ENCODE measurements at regions not wholly inside any gene's neighbourhood (a gene's known extent, or its start where the extent isn't known, plus 50 kb on each side); places are given as distances from the start of the nearest gene placed in this dataset.
A peak's percentile ranks its signal among the peaks of the same experiment; 100 is the strongest.

DNA sequence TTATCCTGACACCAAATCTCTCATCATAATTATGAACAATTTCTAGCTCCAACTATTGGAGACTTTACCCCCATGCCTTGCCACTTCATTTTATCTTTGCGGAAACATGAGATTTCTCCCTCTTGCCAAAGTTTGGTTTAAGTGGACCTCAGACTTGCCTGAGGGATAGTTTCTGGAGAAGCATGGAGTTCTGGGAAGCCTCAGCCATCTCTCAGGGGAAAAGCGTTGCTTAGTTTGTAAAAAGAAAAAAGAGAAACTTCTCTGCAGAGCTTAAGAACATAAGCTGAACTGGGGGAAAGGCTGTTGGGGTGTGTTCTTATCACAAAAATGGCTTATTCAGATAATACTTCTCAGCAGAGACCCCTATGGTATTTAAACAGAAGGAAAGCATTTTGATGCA, 347.4 kb upstream of the ADAMTS9 start:
- Mint-ChIP-seq H3K27me3 (ENCODE audit: low read depth) (no peaks in the 10 kb centered on the region), H3K4me3 (no peak overlapping the region), H3K36me3 (no peaks in the 10 kb centered on the region), H3K9me3 (no peaks in the 10 kb centered on the region), H3K4me1 (peaks cover 32% of the 10 kb centered on the region), H3K27ac (peak overlapping the region; percentile 60)
- DNase-seq (ENCODE audit: low spot score in 2 of 2, unreplicated experiment in 2 of 2) = no peak
- TF ChIP-seq, protein P1, sequence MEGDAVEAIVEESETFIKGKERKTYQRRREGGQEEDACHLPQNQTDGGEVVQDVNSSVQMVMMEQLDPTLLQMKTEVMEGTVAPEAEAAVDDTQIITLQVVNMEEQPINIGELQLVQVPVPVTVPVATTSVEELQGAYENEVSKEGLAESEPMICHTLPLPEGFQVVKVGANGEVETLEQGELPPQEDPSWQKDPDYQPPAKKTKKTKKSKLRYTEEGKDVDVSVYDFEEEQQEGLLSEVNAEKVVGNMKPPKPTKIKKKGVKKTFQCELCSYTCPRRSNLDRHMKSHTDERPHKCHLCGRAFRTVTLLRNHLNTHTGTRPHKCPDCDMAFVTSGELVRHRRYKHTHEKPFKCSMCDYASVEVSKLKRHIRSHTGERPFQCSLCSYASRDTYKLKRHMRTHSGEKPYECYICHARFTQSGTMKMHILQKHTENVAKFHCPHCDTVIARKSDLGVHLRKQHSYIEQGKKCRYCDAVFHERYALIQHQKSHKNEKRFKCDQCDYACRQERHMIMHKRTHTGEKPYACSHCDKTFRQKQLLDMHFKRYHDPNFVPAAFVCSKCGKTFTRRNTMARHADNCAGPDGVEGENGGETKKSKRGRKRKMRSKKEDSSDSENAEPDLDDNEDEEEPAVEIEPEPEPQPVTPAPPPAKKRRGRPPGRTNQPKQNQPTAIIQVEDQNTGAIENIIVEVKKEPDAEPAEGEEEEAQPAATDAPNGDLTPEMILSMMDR (IDR thresholded peaks at IDR 0.05; ENCODE audit: unreplicated experiment) = no peak

GRCh38 chr3:65033576-65033975, 345.8 kb upstream of the ADAMTS9 start:
- Mint-ChIP-seq H3K4me3 (no peak overlapping the region), H3K27ac (no peak overlapping the region), H3K4me1 (peaks cover 25% of the 10 kb centered on the region)

GRCh38 chr3:65030847-65031463, 343.2 kb upstream of the ADAMTS9 start:
- Mint-ChIP-seq H3K4me3 (no peak overlapping the region), H3K9me3 (peaks cover 4% of the 10 kb centered on the region), H3K4me1 (peaks cover 21% of the 10 kb centered on the region), H3K36me3 (no peaks in the 10 kb centered on the region), H3K27ac (no peak overlapping the region), H3K27me3 (ENCODE audit: low read depth) (no peaks in the 10 kb centered on the region)
- no peak for DNase-seq (ENCODE audit: low spot score in 2 of 2, unreplicated experiment in 2 of 2)
- TF ChIP-seq, protein P1 (IDR thresholded peaks at IDR 0.05; ENCODE audit: unreplicated experiment) = no peak

More at GRCh38 chr3:65033576-65033975, 345.8 kb upstream of the ADAMTS9 start:
- TF ChIP-seq, protein P1 (IDR thresholded peaks at IDR 0.05; ENCODE audit: unreplicated experiment) = no peak
- H3K9me3 Mint-ChIP-seq = peaks cover 4% of the 10 kb centered on the region
- no peak for DNase-seq (ENCODE audit: low spot score in 2 of 2, unreplicated experiment in 2 of 2)
- H3K27me3 Mint-ChIP-seq (ENCODE audit: low read depth) = no peaks in the 10 kb centered on the region
- no peaks in the 10 kb centered on the region for H3K36me3 Mint-ChIP-seq

DNA sequence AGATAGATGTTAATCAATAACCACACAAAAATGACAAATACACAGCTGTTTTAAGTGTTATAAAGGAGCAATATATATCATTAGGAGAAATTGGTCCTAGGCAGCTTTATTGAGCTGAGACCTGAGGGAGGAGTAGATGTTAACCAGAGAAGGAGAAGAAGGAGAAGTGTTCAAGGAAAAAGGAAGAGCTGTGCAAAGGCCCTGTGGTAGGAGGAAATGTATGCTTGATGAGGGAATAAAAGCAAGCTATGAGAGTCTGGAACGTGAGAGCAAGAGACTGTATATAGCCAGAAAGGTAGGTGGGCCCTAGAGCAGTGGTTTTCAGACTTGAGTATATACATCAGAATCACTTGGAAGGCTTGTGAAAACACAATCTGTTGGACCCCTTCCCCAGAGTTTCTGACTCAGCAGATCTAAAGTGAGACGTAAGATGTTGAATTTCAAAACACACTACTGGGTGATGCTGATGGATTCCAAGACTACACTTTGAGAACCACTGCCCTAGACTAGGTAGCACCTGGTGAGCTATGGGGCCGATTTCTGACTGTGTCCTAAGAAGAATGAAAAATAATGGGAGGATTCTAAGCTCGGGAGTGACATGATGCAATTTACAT, 342.3 kb upstream of the ADAMTS9 start:
- H3K27ac Mint-ChIP-seq = no peak overlapping the region
- H3K36me3 Mint-ChIP-seq = no peaks in the 10 kb centered on the region

DNA sequence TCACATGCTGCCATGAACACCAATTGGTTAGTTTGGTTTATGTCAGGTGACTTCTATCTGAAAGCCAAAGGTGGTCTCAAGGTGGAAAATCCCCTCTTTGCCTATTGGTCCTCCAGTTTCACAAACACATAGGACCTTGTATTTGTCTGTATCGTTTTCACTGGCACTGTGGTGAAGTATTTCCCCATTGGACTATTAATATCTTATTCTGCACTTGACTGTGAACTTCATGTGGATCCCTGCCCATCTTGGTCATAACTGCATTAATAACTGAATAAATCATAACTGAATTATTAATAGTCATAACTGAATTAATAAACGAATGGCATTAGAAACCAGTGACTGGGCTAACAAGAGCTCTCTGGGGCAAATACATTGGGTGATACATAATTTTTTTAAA, 341.3 kb upstream of the ADAMTS9 start:
- DNase-seq (ENCODE audit: low spot score in 2 of 2, unreplicated experiment in 2 of 2) = no peak
- TF ChIP-seq, protein P1 (IDR thresholded peaks at IDR 0.05; ENCODE audit: unreplicated experiment) = no peak
- Mint-ChIP-seq H3K4me3 (no peak overlapping the region), H3K27ac (no peak overlapping the region), H3K9me3 (peaks cover 4% of the 10 kb centered on the region), H3K27me3 (ENCODE audit: low read depth) (no peaks in the 10 kb centered on the region), H3K36me3 (no peaks in the 10 kb centered on the region), H3K4me1 (peaks cover 20% of the 10 kb centered on the region)

More for the DNA sequence above, 342.3 kb upstream of the ADAMTS9 start:
- Mint-ChIP-seq H3K27me3 (ENCODE audit: low read depth) (no peaks in the 10 kb centered on the region), H3K9me3 (peaks cover 4% of the 10 kb centered on the region), H3K4me3 (no peak overlapping the region), H3K4me1 (peaks cover 14% of the 10 kb centered on the region)
- DNase-seq (ENCODE audit: low spot score in 2 of 2, unreplicated experiment in 2 of 2) = no peak
- TF ChIP-seq, protein P1 (IDR thresholded peaks at IDR 0.05; ENCODE audit: unreplicated experiment) = no peak
